K562 (cell line): ENCODE measurements at regions not wholly inside any gene's neighbourhood (a gene's known extent, or its start where the extent isn't known, plus 50 kb on each side); places are given as distances from the start of the nearest gene placed in this dataset.

Experiments
- ATAC-seq: fragments of 200-7000 bp; cut with Tn5 transposase; 3 replicates; pipeline ENCODE4 v1.9.1; 2020; ENCODE audit warnings: moderate library complexity
- BruUV-seq: library from RNA; stranded (reverse); fragments of 400-500 nt; replicated peaks from 2 replicates; lab custom pipeline; 2021; lab: Mats Ljungman, UMichigan
- CTCF ChIA-PET: fragments of 300-600 bp; formaldehyde crosslinking; extraction: SDS; loops from one replicate; lab custom pipeline; 2021; ENCODE audit warnings: low intra/inter-chr PET ratio; lab: Yijun Ruan, JAX
- POLR2A ChIA-PET: fragments of 300-600, 350-650 bp; sonication (Branson Sonifier 250); formaldehyde crosslinking; extraction: SDS; loops from one replicate; lab custom pipeline; 2021; ENCODE audit warnings: antibody characterized with exemption, inconsistent platforms; lab: Yijun Ruan, JAX
- DNase-seq, 4 experiments: peaks; one replicate each; pipeline versions ENCODE4 v3.0.0 to v3.0.0-alpha.2; 2011 to 2018; ENCODE audit warnings: low spot score in 3 of 4, mixed read lengths in 3 of 4; ENCODE audit errors: extremely low read depth in 1 of 4
- FAIRE-seq: peaks from 2 replicates; lab custom pipeline; 2011; peaks lifted over from hg19 to GRCh38; lab: Jason Lieb, UNC
- H2AFZ ChIP-seq: 2 replicates; pipeline ENCODE4 v1.6.0; 2011; ENCODE audit warnings: low read depth, low read length, control low read depth, inconsistent platforms
- H3K27ac ChIP-seq: fragments of 200-600 bp; 3 replicates; pipeline ENCODE4 v1.8.0; 2011; ENCODE audit warnings: low read depth, mild to moderate bottlenecking, control low read depth, inconsistent platforms, low read length, moderate library complexity, mixed read lengths; ENCODE audit errors: extremely low read depth
- H3K27me3 ChIP-seq, 2 experiments: fragments of 300-600 bp in 1 of 2; 2 replicates in 1 of 2; 3 replicates in 1 of 2; pipeline versions ENCODE4 v1.6.0 to v1.8.0; 2011; ENCODE audit warnings: inconsistent platforms in 2 of 2, low read length in 2 of 2, mild to moderate bottlenecking in 1 of 2, mixed read lengths in 1 of 2, moderate library complexity in 1 of 2; ENCODE audit not compliant: control insufficient read depth in 2 of 2, insufficient read depth in 2 of 2
- H3K36me3 ChIP-seq: fragments of 300-600 bp; 3 replicates; pipeline ENCODE4 v1.8.0; 2011; ENCODE audit warnings: mild to moderate bottlenecking, low read length, inconsistent platforms; ENCODE audit not compliant: control insufficient read depth, insufficient read depth
- H3K4me1 ChIP-seq, 2 experiments: fragments of 200-600 bp in 1 of 2; replicated peaks in 1 of 2; 2 replicates in 1 of 2; 3 replicates in 1 of 2; pipeline versions ENCODE4 v1.5.1 to v1.8.0; 2011; ENCODE audit warnings: inconsistent platforms in 2 of 2, low read length in 2 of 2, mild to moderate bottlenecking in 1 of 2, mixed read lengths in 1 of 2, moderate library complexity in 1 of 2; ENCODE audit not compliant: control insufficient read depth in 2 of 2, insufficient read depth in 2 of 2
- H3K4me2 ChIP-seq: 2 replicates; pipeline ENCODE4 v1.6.1; 2011; ENCODE audit warnings: low read length, control low read depth, inconsistent platforms, mixed read lengths; ENCODE audit not compliant: insufficient read depth
- H3K4me3 ChIP-seq: fragments of 200-600 bp; sonication (generic), shearing (Covaris generic); 2 replicates; pipeline ENCODE4 v1.5.1; 2016; ENCODE audit warnings: control low read depth, inconsistent platforms
- H3K79me2 ChIP-seq: fragments of 200-600 bp; 3 replicates; pipeline ENCODE4 v1.8.0; 2011; ENCODE audit warnings: low read length, inconsistent platforms; ENCODE audit not compliant: control insufficient read depth, insufficient read depth
- H3K9ac ChIP-seq, 2 experiments: 2 replicates each; pipeline versions ENCODE4 v1.6.0 to v1.6.1; 2011; ENCODE audit warnings: low read depth in 2 of 2, low read length in 2 of 2, control low read depth in 1 of 2, inconsistent platforms in 1 of 2, mild to moderate bottlenecking in 1 of 2, mixed read lengths in 1 of 2; ENCODE audit not compliant: insufficient read depth in 1 of 2
- H3K9me1 ChIP-seq: one replicate; pipeline ENCODE4 v1.6.0; 2011; ENCODE audit warnings: inconsistent platforms, mild to moderate bottlenecking, low read length, moderate library complexity; ENCODE audit not compliant: control insufficient read depth, insufficient read depth
- H3K9me3 ChIP-seq: replicated peaks from 2 replicates; pipeline ENCODE4 v1.5.1; 2011; ENCODE audit warnings: low read depth, low read length, inconsistent platforms; ENCODE audit not compliant: control insufficient read depth, insufficient read depth
- H4K20me1 ChIP-seq: replicated peaks from 2 replicates; pipeline ENCODE4 v1.6.1; 2011; ENCODE audit warnings: low read length, inconsistent platforms, mixed read lengths; ENCODE audit not compliant: control insufficient read depth, insufficient read depth
- ARID1B ChIP-seq: fragments of 450-650 bp; IDR thresholded peaks from 2 replicates; pipeline ENCODE4 v1.6.1; 2016; ENCODE audit warnings: antibody characterized with exemption, mild to moderate bottlenecking, inconsistent platforms
- BRCA1 ChIP-seq, 2 experiments: fragments of 450-650 bp in 1 of 2; sonication (generic) in 1 of 2; formaldehyde crosslinking in 1 of 2; IDR thresholded peaks; 2 replicates each; pipeline versions ENCODE4 v1.5.0 to v1.6.1; 2017 to 2020; ENCODE audit warnings: mild to moderate bottlenecking in 1 of 2, missing genetic modification reagents in 1 of 2
- CBX8 ChIP-seq: fragments of 200-600 bp; sonication (generic); IDR thresholded peaks from 2 replicates; pipeline ENCODE4 v1.6.1; 2012; ENCODE audit warnings: borderline replicate concordance, mixed run types, low read depth, mild to moderate bottlenecking, moderate library complexity, mixed read lengths, low read length, control low read depth, inconsistent platforms; ENCODE audit not compliant: poor library complexity, severe bottlenecking; ENCODE audit errors: extremely low read depth
- DNMT1 ChIP-seq: fragments of 450-650 bp; IDR thresholded peaks from 2 replicates; pipeline ENCODE4 v1.6.1; 2016; ENCODE audit warnings: antibody characterized with exemption, mild to moderate bottlenecking
- E2F4 ChIP-seq: sonication (generic); formaldehyde crosslinking; IDR thresholded peaks from 2 replicates; pipeline ENCODE4 v1.8.0; 2022; ENCODE audit warnings: mild to moderate bottlenecking, low read depth, missing genetic modification reagents
- KLF16 ChIP-seq: IDR thresholded peaks from 2 replicates; pipeline ENCODE4 v1.6.1; 2016; ENCODE audit warnings: antibody characterized with exemption
- MAZ ChIP-seq, 2 experiments: fragments of 450-650 bp in 1 of 2; sonication (generic) in 1 of 2; formaldehyde crosslinking; IDR thresholded peaks in 1 of 2; conservative IDR thresholded peaks in 1 of 2; 2 replicates each; pipeline versions ENCODE4 v1.4.0 to v1.5.0; 2020; ENCODE audit warnings: mild to moderate bottlenecking in 1 of 2, missing genetic modification reagents in 1 of 2
- MXI1 ChIP-seq: IDR thresholded peaks from 2 replicates; pipeline ENCODE4 v1.6.1; 2011; ENCODE audit warnings: low read depth, mild to moderate bottlenecking, improper control_type of control experiment, low read length
- NCOA1 ChIP-seq: fragments of 450-650 bp; IDR thresholded peaks from 2 replicates; pipeline ENCODE4 v1.6.1; 2016; ENCODE audit warnings: low read depth
- NFIX ChIP-seq: fragments of 250-450 bp; sonication (Bioruptor Pico); IDR thresholded peaks from 2 replicates; pipeline ENCODE4 v1.4.0; 2020; ENCODE audit warnings: low read depth, mild to moderate bottlenecking, moderate library complexity
- NR2C2 ChIP-seq, 2 experiments: fragments of 200-800 bp in 1 of 2; sonication (Bioruptor generic) in 1 of 2; sonication (generic) in 1 of 2; formaldehyde crosslinking in 1 of 2; IDR thresholded peaks; 2 replicates each; pipeline versions ENCODE4 v1.6.1 to v1.8.0; 2016 to 2022; ENCODE audit warnings: mild to moderate bottlenecking in 1 of 2, missing compliant biosample characterization in 1 of 2, missing genetic modification characterization in 1 of 2, missing genetic modification reagents in 1 of 2
- RAD21 ChIP-seq, 2 experiments: fragments of 250-450 bp in 1 of 2; fragments of 450-650 bp in 1 of 2; sonication (Bioruptor Pico) in 1 of 2; formaldehyde crosslinking in 1 of 2; IDR thresholded peaks in 1 of 2; conservative IDR thresholded peaks in 1 of 2; 2 replicates each; pipeline versions ENCODE4 v1.4.0 to v1.8.0; 2020 to 2022; ENCODE audit warnings: mild to moderate bottlenecking in 2 of 2, moderate library complexity in 1 of 2
- SAFB ChIP-seq: fragments of 200-400 bp; formaldehyde crosslinking; IDR thresholded peaks from 2 replicates; pipeline ENCODE4 v1.6.1; 2017; ENCODE audit warnings: low read depth, low read length, borderline replicate concordance
- SMARCE1 ChIP-seq: fragments of 450-650 bp; IDR thresholded peaks from 2 replicates; pipeline ENCODE4 v1.7.1; 2016; ENCODE audit warnings: mild to moderate bottlenecking
- SMC3 ChIP-seq: conservative IDR thresholded peaks from 2 replicates; pipeline ENCODE4 v1.6.1; 2011; ENCODE audit warnings: low read depth, low read length, improper control_type of control experiment; ENCODE audit not compliant: insufficient read depth
- ZNF3 ChIP-seq: fragments of 250-450 bp; sonication (Bioruptor Pico); IDR thresholded peaks from 2 replicates; pipeline ENCODE4 v1.5.0; 2021; ENCODE audit warnings: mild to moderate bottlenecking, moderate library complexity
- ZNF41 ChIP-seq: fragments of 250-450 bp; sonication (Bioruptor Pico); conservative IDR thresholded peaks from 2 replicates; pipeline ENCODE4 v1.4.0; 2020; ENCODE audit warnings: mild to moderate bottlenecking
- WGBS: fragments of 100-300 bp; shearing (Covaris generic); methylation state at CpG from one replicate; pipeline ENCODE4 v1.1.6; 2016; ENCODE audit warnings: low coverage, mixed read lengths; ENCODE audit not compliant: insufficient coverage; ENCODE audit errors: missing lambda C conversion rate; 5-methylcytosine and 5-hydroxymethylcytosine counted together
- in situ Hi-C: fragments of 300-500 bp; cut with MboI; formaldehyde crosslinking; loops from 4 replicates; pipeline ENCODE4 v1.15.0; 2018; ENCODE audit warnings: inconsistent platforms, mixed read lengths
- intact Hi-C: fragments of 100-400 bp; cut with micrococcal nuclease; formaldehyde crosslinking; loops from 2 replicates; pipeline ENCODE4 v1.14.2; 2022
- TF ChIP-seq, protein P1 (sequence below): sonication (generic); formaldehyde crosslinking; IDR thresholded peaks from 2 replicates; pipeline ENCODE4 v1.8.0; 2023; ENCODE audit warnings: mild to moderate bottlenecking, missing genetic modification reagents
- TF ChIP-seq, protein P2 (sequence below): fragments of 450-650 bp; formaldehyde crosslinking; IDR thresholded peaks from 2 replicates; pipeline ENCODE4 v1.4.0; 2020; ENCODE audit warnings: mild to moderate bottlenecking, moderate library complexity

GRCh38 chr9:71628247-71628646 is 140.1 kb downstream of the CEMIP2 start:
- no peak overlapping the region for H3K9ac ChIP-seq
- POLR2A ChIA-PET, result interaction anchor here (0.6 kb wide), 1 partner anchor 148 kb away, joined by 3 read pairs; no protein-coding TSS in a partner anchor
- 37% methylated on average over 3 of the region's 3 CpGs for WGBS
- H3K79me2 ChIP-seq, result no peaks in the 10 kb centered on the region
- H3K9me3 ChIP-seq, result no peaks in the 10 kb centered on the region
- in situ Hi-C loops (no loop called here), intact Hi-C loops (loop anchor here (1.0 to 5.0 kb wide), 3 partner anchors 53 to 134 kb away; no protein-coding TSS in a partner anchor)
- H3K4me1 ChIP-seq, result peaks cover 0 to 27% of the 10 kb centered on the region in 2 experiments; a peak in 3 of 5 replicates
- H4K20me1 ChIP-seq, result no peaks in the 10 kb centered on the region
- H3K4me3 ChIP-seq, result no peak overlapping the region
- no peaks in the 10 kb centered on the region for H3K27me3 ChIP-seq
- H3K27ac ChIP-seq, result no peak overlapping the region
- no peaks in the 10 kb centered on the region for H3K9me1 ChIP-seq
- CTCF ChIA-PET, result no interaction called here
- peak overlapping the region; percentile 81 for H2AFZ ChIP-seq
- H3K36me3 ChIP-seq, result no peaks in the 10 kb centered on the region
- DNase-seq, result peak in 1 of 4 experiments; percentile 45
- FAIRE-seq, result peak; percentile 78
- peak; percentile 84 for ATAC-seq
- no TSS peak for BruUV-seq
- no peak overlapping the region for H3K4me2 ChIP-seq
- no peak for TF ChIP-seq ZNF3 (CRISPR knock-in tag)
- no peak for TF ChIP-seq DNMT1
- no peak for TF ChIP-seq NCOA1
- TF ChIP-seq SMARCE1, result no peak
- 0 out of 2 replicates have a peak, but pooled peaks have one; percentile 23 for TF ChIP-seq SMC3
- TF ChIP-seq KLF16, result 0 out of 2 replicates have a peak, but pooled peaks have one; percentile 20
- no peak for TF ChIP-seq ARID1B
- no peak for TF ChIP-seq SAFB
- TF ChIP-seq E2F4 (CRISPR knock-in tag), result no peak
- no peak for TF ChIP-seq MAZ (CRISPR knock-in tag; conservative IDR thresholded peaks at IDR 0.05 in 1 of 2, IDR thresholded peaks at IDR 0.05 in 1 of 2)
- TF ChIP-seq NR2C2 (CRISPR knock-in tag; IDR thresholded peaks at IDR 0.05), result no peak
- no peak for TF ChIP-seq NR2C2 (tag; IDR thresholded peaks at IDR 0.05)
- TF ChIP-seq ZNF41 (CRISPR knock-in tag), result no peak
- TF ChIP-seq, protein P1, sequence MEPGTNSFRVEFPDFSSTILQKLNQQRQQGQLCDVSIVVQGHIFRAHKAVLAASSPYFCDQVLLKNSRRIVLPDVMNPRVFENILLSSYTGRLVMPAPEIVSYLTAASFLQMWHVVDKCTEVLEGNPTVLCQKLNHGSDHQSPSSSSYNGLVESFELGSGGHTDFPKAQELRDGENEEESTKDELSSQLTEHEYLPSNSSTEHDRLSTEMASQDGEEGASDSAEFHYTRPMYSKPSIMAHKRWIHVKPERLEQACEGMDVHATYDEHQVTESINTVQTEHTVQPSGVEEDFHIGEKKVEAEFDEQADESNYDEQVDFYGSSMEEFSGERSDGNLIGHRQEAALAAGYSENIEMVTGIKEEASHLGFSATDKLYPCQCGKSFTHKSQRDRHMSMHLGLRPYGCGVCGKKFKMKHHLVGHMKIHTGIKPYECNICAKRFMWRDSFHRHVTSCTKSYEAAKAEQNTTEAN (CRISPR knock-in tag), result no peak
- no peak for TF ChIP-seq CBX8
- TF ChIP-seq BRCA1 (IDR thresholded peaks at IDR 0.05), result no peak
- TF ChIP-seq BRCA1 (CRISPR knock-in tag; IDR thresholded peaks at IDR 0.05), result no peak
- peak; percentile 73 to 86 for TF ChIP-seq RAD21 (CRISPR knock-in tag; conservative IDR thresholded peaks at IDR 0.05 in 1 of 2, IDR thresholded peaks at IDR 0.05 in 1 of 2)
- TF ChIP-seq, protein P2, sequence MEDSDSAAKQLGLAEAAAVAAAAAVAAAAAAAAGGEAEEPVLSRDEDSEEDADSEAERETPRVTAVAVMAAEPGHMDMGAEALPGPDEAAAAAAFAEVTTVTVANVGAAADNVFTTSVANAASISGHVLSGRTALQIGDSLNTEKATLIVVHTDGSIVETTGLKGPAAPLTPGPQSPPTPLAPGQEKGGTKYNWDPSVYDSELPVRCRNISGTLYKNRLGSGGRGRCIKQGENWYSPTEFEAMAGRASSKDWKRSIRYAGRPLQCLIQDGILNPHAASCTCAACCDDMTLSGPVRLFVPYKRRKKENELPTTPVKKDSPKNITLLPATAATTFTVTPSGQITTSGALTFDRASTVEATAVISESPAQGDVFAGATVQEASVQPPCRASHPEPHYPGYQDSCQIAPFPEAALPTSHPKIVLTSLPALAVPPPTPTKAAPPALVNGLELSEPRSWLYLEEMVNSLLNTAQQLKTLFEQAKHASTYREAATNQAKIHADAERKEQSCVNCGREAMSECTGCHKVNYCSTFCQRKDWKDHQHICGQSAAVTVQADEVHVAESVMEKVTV (CRISPR knock-in tag), result peak; percentile 42; the same call in 1 of the 2 replicates
- no peak for TF ChIP-seq MXI1
- TF ChIP-seq NFIX (CRISPR knock-in tag), result no peak
